Stimulated activated CD8-positive, alpha-beta memory T cell treated with anti-CD3 and anti-CD28 coated beads, Interleukin-12 subunit alpha, Interleukin-12 subunit beta, amount 100 ng/mL, for 24 hours (primary cell): ENCODE measurements at regions not wholly inside any gene's neighbourhood (a gene's known extent, or its start where the extent isn't known, plus 50 kb on each side); places are given as distances from the start of the nearest gene placed in this dataset.

ENCODE experiments used
- DNase-seq: peaks from one replicate; pipeline ENCODE4 v3.0.0-alpha.2; 2020; ENCODE audit errors: extremely low read depth

- DNase-seq: no peak
Measured at GRCh38 chr17:77266891-77267341, 126.1 kb downstream of the SEC14L1 start.

- no peak for DNase-seq
Measured at GRCh38 chr17:77269696-77270681, 129.2 kb downstream of the SEC14L1 start.

- no peak for DNase-seq
Measured at GRCh38 chr17:77271411-77271810, 130.6 kb downstream of the SEC14L1 start.

GRCh38 chr17:77273397-77274085 is 132.8 kb downstream of the SEC14L1 start:
- DNase-seq: no peak

- no peak for DNase-seq
Measured at GRCh38 chr17:77274096-77274845, 133.5 kb downstream of the SEC14L1 start.

DNA sequence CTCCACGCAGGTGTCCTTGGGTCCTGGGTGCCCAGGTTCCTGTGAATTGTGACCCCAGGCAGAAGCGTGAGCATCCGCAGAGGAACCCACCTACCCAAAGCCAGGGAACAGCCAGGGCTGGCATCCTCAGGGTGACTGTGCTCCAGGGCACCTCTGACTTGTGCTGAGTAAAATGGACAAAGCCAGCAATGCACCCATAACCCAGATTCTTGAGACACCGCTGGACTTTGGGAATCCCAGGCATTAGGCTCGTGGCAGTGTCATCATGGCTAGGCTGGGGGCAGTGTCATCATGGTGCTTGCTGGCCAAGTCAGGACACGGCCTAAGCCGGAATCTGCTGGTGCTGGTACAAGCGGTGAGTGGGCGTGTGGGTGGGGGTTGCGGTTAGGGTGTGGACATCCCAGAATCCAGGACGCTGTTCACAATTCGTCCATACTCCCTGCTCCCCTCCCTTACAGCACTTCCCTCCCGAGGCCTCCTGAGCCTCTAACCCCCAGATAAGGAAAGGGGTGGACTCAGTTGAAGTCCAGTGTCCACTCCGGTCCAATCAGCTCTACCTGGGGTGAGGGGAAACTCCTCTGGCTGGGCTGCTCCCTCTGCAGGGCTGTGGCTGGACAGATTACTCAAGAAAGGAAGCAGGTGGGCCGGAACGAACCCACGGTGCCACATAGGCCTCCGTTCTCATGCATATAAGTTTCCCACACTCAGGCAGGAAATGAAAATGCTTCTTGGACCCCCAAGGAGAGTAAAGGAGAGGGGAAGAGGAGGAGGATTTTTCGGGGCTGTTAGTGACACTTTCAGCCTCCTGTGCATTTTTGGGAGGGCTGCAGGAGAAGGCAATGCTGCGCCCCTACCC is 138.9 kb downstream of the SEC14L1 start:
- no peak for DNase-seq

GRCh38 chr17:77280304-77281121 is 139.7 kb downstream of the SEC14L1 start:
- DNase-seq: no peak

DNA sequence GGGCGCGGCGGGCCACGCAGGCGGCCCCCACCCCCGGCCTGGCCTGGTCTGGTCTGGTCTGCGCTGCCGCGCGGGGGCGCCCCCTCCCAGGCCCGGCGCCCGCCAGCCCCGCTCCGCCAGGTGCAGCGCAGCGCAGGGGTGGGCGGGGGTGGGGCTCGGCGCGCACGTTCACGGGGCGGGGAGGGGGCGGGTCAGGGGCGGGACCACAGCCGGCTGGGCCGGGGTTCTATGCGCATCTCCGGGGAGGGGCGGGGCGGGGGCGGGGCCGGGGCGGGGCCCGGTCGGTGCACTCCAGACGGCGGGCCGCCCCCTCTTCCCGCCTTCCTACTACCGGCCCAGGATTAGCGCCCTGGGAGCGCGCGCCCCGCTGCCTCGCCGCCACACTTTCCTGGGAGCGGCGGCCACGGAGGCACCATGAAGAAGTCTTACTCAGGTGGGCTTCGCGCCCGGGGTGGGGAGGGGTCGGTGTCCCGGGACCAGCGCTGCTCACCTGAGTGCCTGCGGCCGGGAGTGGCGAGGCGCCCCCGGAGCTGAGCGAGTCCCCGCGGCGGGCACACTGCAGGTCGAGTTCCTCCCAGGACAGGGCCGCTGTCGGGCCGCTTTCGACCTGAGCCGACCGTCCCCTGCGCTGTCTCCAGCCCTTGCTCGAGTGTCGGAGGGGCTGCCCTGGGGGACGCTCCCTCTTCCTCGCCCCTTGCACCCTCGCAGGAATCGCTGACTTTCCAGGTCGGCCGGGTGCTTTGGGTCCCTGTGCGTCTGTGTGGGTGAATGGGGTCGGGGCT is 140.5 kb downstream of the SEC14L1 start:
- DNase-seq: no peak

- DNase-seq: no peak
Measured at GRCh38 chr17:77281904-77282367, 141.2 kb downstream of the SEC14L1 start.

GRCh38 chr17:77282524-77283515 is 142.1 kb downstream of the SEC14L1 start:
- no peak for DNase-seq

- DNase-seq: no peak
Measured at GRCh38 chr17:77284023-77284617, 143.4 kb downstream of the SEC14L1 start.

DNA sequence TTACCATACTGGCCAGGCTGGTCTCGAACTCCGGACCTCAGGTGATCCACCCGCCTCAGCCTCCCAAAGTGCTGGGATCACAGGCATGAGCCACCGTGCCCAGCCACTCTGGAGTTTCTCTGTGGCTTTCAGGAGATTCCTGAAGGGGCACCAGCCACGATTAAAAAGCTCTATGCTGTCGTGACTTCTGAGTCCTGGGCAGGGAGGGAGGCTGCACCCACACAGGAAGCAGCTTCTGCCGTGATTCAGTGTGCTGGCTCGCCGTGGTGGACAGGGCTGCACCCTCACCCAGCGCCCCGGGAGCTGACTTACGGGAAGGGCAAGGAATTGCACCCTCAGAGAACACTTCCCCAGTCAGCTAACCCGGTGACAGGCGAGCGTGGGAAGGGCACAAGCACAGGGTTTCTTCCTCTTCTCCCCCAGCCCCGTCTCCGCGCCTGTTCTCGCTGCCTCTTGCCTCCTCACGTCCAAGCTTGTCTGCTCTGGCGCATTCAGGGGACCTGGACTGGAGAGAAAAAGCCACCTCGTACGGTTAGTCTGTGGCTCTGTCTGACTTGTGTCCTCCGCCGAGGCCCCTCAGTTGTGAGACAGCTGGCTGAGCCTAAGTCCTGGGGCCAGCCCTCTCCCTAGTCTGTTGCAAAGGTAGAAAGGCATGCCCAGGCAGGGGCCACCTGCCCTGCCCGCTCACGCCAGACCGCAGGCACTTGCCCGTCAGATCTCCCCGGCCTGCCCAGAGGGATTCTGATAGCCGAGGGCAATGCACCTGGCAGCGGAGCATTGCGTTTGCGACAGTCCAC is 145.0 kb downstream of the SEC14L1 start:
- no peak for DNase-seq

- no peak for DNase-seq
Measured at GRCh38 chr17:77286391-77286640, 145.5 kb downstream of the SEC14L1 start.

DNA sequence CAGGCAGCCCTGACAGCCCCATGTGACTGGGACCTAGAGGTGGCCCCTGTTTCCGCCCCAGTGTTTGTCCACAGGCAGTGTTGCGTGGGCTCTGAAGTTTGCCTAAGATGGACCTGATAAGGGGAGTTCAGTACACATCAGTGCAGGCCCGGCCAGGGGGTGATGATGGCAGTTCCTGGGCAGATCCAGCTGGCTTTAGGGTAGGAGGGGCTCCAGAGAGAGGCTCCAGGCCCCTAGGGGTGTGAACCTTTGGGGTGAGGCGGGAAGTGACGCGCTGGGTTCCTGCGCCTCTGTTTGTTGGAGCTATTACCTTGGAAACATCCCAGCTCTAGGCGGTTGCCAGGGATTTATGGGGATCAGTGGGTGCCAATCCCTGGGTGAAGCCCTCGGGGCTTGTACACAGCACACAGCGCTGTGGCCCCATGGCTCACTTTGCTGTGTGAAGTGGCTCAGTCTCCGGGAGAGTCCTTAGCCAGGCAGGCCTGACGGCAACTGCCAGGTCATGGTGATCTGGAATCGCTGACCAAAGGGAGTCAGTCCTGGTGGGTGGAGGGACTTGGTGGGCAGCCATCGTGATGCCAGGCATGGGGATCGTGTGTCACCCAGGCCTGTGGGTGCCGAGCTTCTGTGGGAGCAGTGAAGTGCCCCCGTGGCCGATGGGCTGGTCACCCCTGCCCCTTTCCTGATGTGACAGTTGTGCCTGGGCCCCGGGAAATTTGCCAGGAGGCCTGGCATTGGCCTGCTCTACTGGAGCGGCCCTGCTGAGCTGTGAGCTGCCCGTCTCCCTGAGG is 146.1 kb downstream of the SEC14L1 start:
- no peak for DNase-seq

DNA sequence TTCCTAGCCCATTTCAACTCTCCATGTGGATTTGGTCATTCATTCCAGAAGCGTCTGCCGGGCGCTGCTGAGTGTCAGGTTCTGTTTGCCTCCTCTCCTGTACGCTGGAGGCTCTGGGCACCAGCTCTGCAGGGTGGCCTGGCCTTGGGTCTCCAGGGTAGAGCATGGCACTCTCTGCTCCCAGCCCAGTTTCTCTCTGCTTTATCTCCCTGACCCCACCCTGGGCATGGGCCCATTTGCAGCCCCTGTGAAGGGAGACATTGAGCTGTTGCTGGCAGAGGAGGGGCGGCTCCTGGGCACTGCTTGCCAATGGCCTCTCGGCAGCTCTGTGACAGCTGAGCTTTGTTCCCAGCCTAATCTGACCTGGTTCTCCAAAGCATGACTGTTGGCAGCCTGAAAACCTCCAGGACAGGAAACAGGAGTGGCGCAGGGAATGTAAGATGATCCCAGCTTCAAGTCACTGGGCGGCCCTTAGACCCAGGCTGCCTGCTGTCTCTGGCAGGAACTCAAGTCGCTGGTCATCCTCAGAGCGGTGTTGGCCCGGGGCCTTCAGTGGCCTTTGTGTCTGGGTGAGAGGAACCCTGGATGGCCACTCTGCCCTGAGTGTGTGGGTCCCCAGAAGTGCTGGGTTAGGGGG is 146.8 kb downstream of the SEC14L1 start:
- no peak for DNase-seq

- DNase-seq: no peak
Measured at GRCh38 chr17:77288115-77288619, 147.4 kb downstream of the SEC14L1 start.
